Activated B cell treated with CpG ODN at 0.5 μM for 24 hours (primary cell): ENCODE measurements at regions not wholly inside any gene's neighbourhood (a gene's known extent, or its start where the extent isn't known, plus 50 kb on each side); places are given as distances from the start of the nearest gene placed in this dataset.

ENCODE experiments used
- ATAC-seq: fragments of 200-7000 bp; cut with Tn5 transposase; one replicate; pipeline ENCODE4 v1.10.0; 2021; ENCODE audit warnings: low read depth, mild to moderate bottlenecking, moderate library complexity
- CTCF ChIA-PET: fragments of 350-600 bp; sonication (Branson Sonifier 250); formaldehyde crosslinking; loops from one replicate; lab custom pipeline; 2021; ENCODE audit warnings: antibody characterized with exemption; lab: Charles Lee
- POLR2A ChIA-PET: fragments of 350-600 bp; sonication (Branson Sonifier 250); formaldehyde crosslinking; loops from one replicate; lab custom pipeline; 2021; ENCODE audit warnings: antibody characterized with exemption; lab: Charles Lee
- DNase-seq: peaks from one replicate; pipeline ENCODE4 v3.0.0; 2022
- H3K27ac Mint-ChIP-seq: one replicate; pipeline ENCODE4 v1.8.0; 2020; ENCODE audit warnings: mixed read lengths
- H3K27me3 Mint-ChIP-seq: one replicate; pipeline ENCODE4 v1.8.0; 2021; ENCODE audit warnings: mixed read lengths
- H3K36me3 Mint-ChIP-seq: one replicate; pipeline ENCODE4 v1.8.0; 2021; ENCODE audit warnings: low read depth, mixed read lengths
- H3K4me1 Mint-ChIP-seq: one replicate; pipeline ENCODE4 v1.8.0; 2021; ENCODE audit warnings: mixed read lengths
- H3K4me3 Mint-ChIP-seq: one replicate; pipeline ENCODE4 v1.8.0; 2020; ENCODE audit warnings: mild to moderate bottlenecking, mixed read lengths
- H3K9me3 Mint-ChIP-seq: one replicate; pipeline ENCODE4 v1.8.0; 2020; ENCODE audit warnings: mixed read lengths
- CTCF ChIP-seq: fragments of 200-600 bp; IDR thresholded peaks from one replicate; pipeline ENCODE4 v1.8.0; 2022; ENCODE audit warnings: antibody characterized with exemption, mild to moderate bottlenecking
- intact Hi-C: fragments of 100-400 bp; cut with micrococcal nuclease; formaldehyde crosslinking; loops from one replicate; pipeline ENCODE4 v1.15.1; 2024

- H3K36me3 Mint-ChIP-seq, result no peaks in the 10 kb centered on the region
- intact Hi-C loops, result no loop called here
- no peak for TF ChIP-seq CTCF
- no peaks in the 10 kb centered on the region for H3K27me3 Mint-ChIP-seq
- CTCF ChIA-PET, result no interaction called here
- DNase-seq, result no peak
- H3K4me1 Mint-ChIP-seq, result no peaks in the 10 kb centered on the region
- no peak overlapping the region for H3K27ac Mint-ChIP-seq
- H3K4me3 Mint-ChIP-seq, result no peak overlapping the region
- peaks cover 4% of the 10 kb centered on the region for H3K9me3 Mint-ChIP-seq
- ATAC-seq, result no peak
- POLR2A ChIA-PET, result no interaction called here
Observed at GRCh38 chr3:115348412-115348811, 201.3 kb upstream of the ZBTB20 start.

- Mint-ChIP-seq H3K4me3 (no peak overlapping the region), H3K27ac (no peak overlapping the region), H3K9me3 (peaks cover 5% of the 10 kb centered on the region), H3K27me3 (no peaks in the 10 kb centered on the region), H3K4me1 (no peaks in the 10 kb centered on the region), H3K36me3 (no peaks in the 10 kb centered on the region)
- ChIA-PET CTCF (no interaction called here), POLR2A (no interaction called here)
- no peak for ATAC-seq
- no peak for TF ChIP-seq CTCF
- intact Hi-C loops, result no loop called here
- DNase-seq, result no peak
Observed at GRCh38 chr3:115348951-115349745, 202.1 kb upstream of the ZBTB20 start.

GRCh38 chr3:115350606-115351005, 203.5 kb upstream of the ZBTB20 start:
- no peak for DNase-seq
- H3K4me3 Mint-ChIP-seq, result no peak overlapping the region
- no peaks in the 10 kb centered on the region for H3K4me1 Mint-ChIP-seq
- no peak for TF ChIP-seq CTCF
- H3K9me3 Mint-ChIP-seq, result peaks cover 5% of the 10 kb centered on the region
- intact Hi-C loops, result no loop called here
- CTCF ChIA-PET, result no interaction called here
- no peaks in the 10 kb centered on the region for H3K36me3 Mint-ChIP-seq
- H3K27me3 Mint-ChIP-seq, result no peaks in the 10 kb centered on the region
- POLR2A ChIA-PET, result no interaction called here
- no peak overlapping the region for H3K27ac Mint-ChIP-seq
- ATAC-seq, result no peak

- Mint-ChIP-seq H3K4me1 (no peaks in the 10 kb centered on the region), H3K27me3 (no peaks in the 10 kb centered on the region), H3K9me3 (peaks cover 5% of the 10 kb centered on the region), H3K27ac (no peak overlapping the region), H3K36me3 (no peaks in the 10 kb centered on the region), H3K4me3 (no peak overlapping the region)
- ChIA-PET CTCF (no interaction called here), POLR2A (no interaction called here)
- DNase-seq (no peak), ATAC-seq (no peak)
- no peak for TF ChIP-seq CTCF
- intact Hi-C loops, result no loop called here
Observed at GRCh38 chr3:115351193-115351592, 204.1 kb upstream of the ZBTB20 start.

- Mint-ChIP-seq H3K27me3 (no peaks in the 10 kb centered on the region), H3K27ac (no peak overlapping the region), H3K4me1 (no peaks in the 10 kb centered on the region), H3K4me3 (no peak overlapping the region), H3K36me3 (no peaks in the 10 kb centered on the region), H3K9me3 (peaks cover 5% of the 10 kb centered on the region)
- no peak for TF ChIP-seq CTCF
- ATAC-seq (no peak), DNase-seq (no peak)
- ChIA-PET POLR2A (no interaction called here), CTCF (no interaction called here)
- intact Hi-C loops, result no loop called here
Observed at GRCh38 chr3:115354010-115354409, 206.9 kb upstream of the ZBTB20 start.
